IMR-90 (cell line): ENCODE measurements at regions not wholly inside any gene's neighbourhood (a gene's known extent, or its start where the extent isn't known, plus 50 kb on each side); places are given as distances from the start of the nearest gene placed in this dataset.

ENCODE experiments used
- ATAC-seq: fragments of 200-7000 bp; cut with Tn5 transposase; 2 replicates; pipeline ENCODE4 v1.9.1; 2020; ENCODE audit warnings: low read depth, mild to moderate bottlenecking, moderate library complexity
- BruUV-seq: library from RNA; stranded (reverse); fragments of 400-500 nt; replicated peaks from 2 replicates; lab custom pipeline; 2021; lab: Mats Ljungman, UMichigan
- CTCF ChIA-PET: fragments of 300-600 bp; formaldehyde crosslinking; extraction: SDS; loops from one replicate; lab custom pipeline; 2021; ENCODE audit warnings: antibody characterized with exemption; lab: Yijun Ruan, JAX
- POLR2A ChIA-PET: fragments of 300-600 bp; sonication (Branson Sonifier 250); formaldehyde crosslinking; loops from one replicate; lab custom pipeline; 2022; ENCODE audit warnings: antibody characterized with exemption; ENCODE audit not compliant: unreplicated experiment; lab: Charles Lee
- DNase-seq: peaks from one replicate; pipeline ENCODE4 v3.0.0; 2013
- H2AFZ ChIP-seq: replicated peaks from 2 replicates; pipeline ENCODE3; 2013; ENCODE audit warnings: low read length, mild to moderate bottlenecking; ENCODE audit not compliant: poor library complexity
- H2AK5ac ChIP-seq: 2 replicates; pipeline ENCODE4 v1.6.1; 2013; ENCODE audit warnings: low read depth, low read length, inconsistent platforms
- H2AK9ac ChIP-seq: replicated peaks from 2 replicates; pipeline ENCODE3; 2013; ENCODE audit warnings: mild to moderate bottlenecking, low read depth, low read length, moderate library complexity; ENCODE audit not compliant: poor library complexity
- H2BK120ac ChIP-seq: 2 replicates; pipeline ENCODE4 v1.6.1; 2013; ENCODE audit warnings: low read depth, low read length, inconsistent platforms
- H2BK15ac ChIP-seq: 3 replicates; pipeline ENCODE4 v1.6.1; 2013; ENCODE audit warnings: low read depth, low read length, inconsistent platforms
- H2BK20ac ChIP-seq: 2 replicates; pipeline ENCODE4 v1.6.1; 2013; ENCODE audit warnings: low read depth, mild to moderate bottlenecking, inconsistent platforms, low read length, moderate library complexity
- H2BK5ac ChIP-seq: 2 replicates; pipeline ENCODE4 v1.6.1; 2013; ENCODE audit warnings: mild to moderate bottlenecking, low read depth, low read length, inconsistent platforms; ENCODE audit not compliant: poor library complexity, severe bottlenecking
- H3K14ac ChIP-seq: replicated peaks from 2 replicates; pipeline ENCODE4 v1.6.1; 2013; ENCODE audit warnings: low read depth, low read length, inconsistent platforms
- H3K18ac ChIP-seq: 2 replicates; pipeline ENCODE4 v1.6.1; 2013; ENCODE audit warnings: low read depth, low read length, control low read depth
- H3K23ac ChIP-seq: 2 replicates; pipeline ENCODE4 v1.6.1; 2013; ENCODE audit warnings: low read depth, low read length, inconsistent platforms
- H3K27ac ChIP-seq: 2 replicates; pipeline ENCODE4 v1.5.1; 2013; ENCODE audit warnings: mild to moderate bottlenecking, control low read depth, low read length; ENCODE audit not compliant: insufficient read depth
- H3K27me3 ChIP-seq: 2 replicates; pipeline ENCODE4 v1.6.1; 2013; ENCODE audit warnings: low read length; ENCODE audit not compliant: control insufficient read depth, insufficient read depth
- H3K36me3 ChIP-seq: 2 replicates; pipeline ENCODE4 v1.6.1; 2013; ENCODE audit warnings: low read length, mixed read lengths; ENCODE audit not compliant: control insufficient read depth, insufficient read depth
- H3K4ac ChIP-seq: 2 replicates; pipeline ENCODE4 v1.6.1; 2013; ENCODE audit warnings: low read depth, low read length, inconsistent platforms
- H3K4me1 ChIP-seq: 2 replicates; pipeline ENCODE4 v1.6.1; 2013; ENCODE audit warnings: low read length, mixed read lengths; ENCODE audit not compliant: control insufficient read depth, insufficient read depth
- H3K4me2 ChIP-seq: 2 replicates; pipeline ENCODE4 v1.6.1; 2013; ENCODE audit warnings: low read depth, mild to moderate bottlenecking, control low read depth, low read length, moderate library complexity
- H3K4me3 ChIP-seq: 2 replicates; pipeline ENCODE4 v1.5.1; 2013; ENCODE audit warnings: low read depth, mild to moderate bottlenecking, control low read depth, low read length, moderate library complexity; ENCODE audit not compliant: insufficient read depth
- H3K56ac ChIP-seq: 2 replicates; pipeline ENCODE4 v1.6.1; 2013; ENCODE audit warnings: low read length, inconsistent platforms; ENCODE audit not compliant: insufficient read depth; ENCODE audit errors: extremely low read depth
- H3K79me1 ChIP-seq, 2 experiments: 2 replicates each; pipeline ENCODE4 v1.6.1; 2013; ENCODE audit warnings: low read length in 2 of 2, inconsistent platforms in 1 of 2, low read depth in 1 of 2
- H3K9ac ChIP-seq: 2 replicates; pipeline ENCODE4 v1.6.1; 2013; ENCODE audit warnings: low read depth, low read length, control low read depth
- H3K9me1 ChIP-seq: 2 replicates; pipeline ENCODE4 v1.6.1; 2013; ENCODE audit warnings: low read length, inconsistent platforms; ENCODE audit not compliant: insufficient read depth
- H3K9me3 ChIP-seq: 2 replicates; pipeline ENCODE4 v1.6.1; 2013; ENCODE audit warnings: low read length; ENCODE audit not compliant: control insufficient read depth, insufficient read depth
- H4K20me1 ChIP-seq: 2 replicates; pipeline ENCODE4 v1.6.1; 2013; ENCODE audit warnings: low read length, inconsistent platforms; ENCODE audit not compliant: insufficient read depth
- H4K5ac ChIP-seq: 2 replicates; pipeline ENCODE4 v1.6.1; 2013; ENCODE audit warnings: mild to moderate bottlenecking, low read depth, low read length, control low read depth
- H4K8ac ChIP-seq, 2 experiments: 2 replicates each; pipeline ENCODE4 v1.6.1; 2013; ENCODE audit warnings: low read depth in 2 of 2, low read length in 2 of 2, control low read depth in 1 of 2, inconsistent platforms in 1 of 2
- H4K91ac ChIP-seq: 2 replicates; pipeline ENCODE4 v1.6.1; 2013; ENCODE audit warnings: low read depth, low read length, inconsistent platforms; ENCODE audit not compliant: insufficient read depth
- BHLHE40 ChIP-seq: fragments of 150-350 bp; IDR thresholded peaks from 2 replicates; pipeline ENCODE4 v1.6.1; 2016; ENCODE audit warnings: mild to moderate bottlenecking, low read depth, low read length
- CEBPB ChIP-seq: IDR thresholded peaks from 2 replicates; pipeline ENCODE4 v1.6.1; 2012; ENCODE audit warnings: low read depth, low read length, improper control_type of control experiment
- CHD1 ChIP-seq: IDR thresholded peaks from 2 replicates; pipeline ENCODE4 v1.6.1; 2012; ENCODE audit warnings: low read depth, low read length, improper control_type of control experiment
- FOS ChIP-seq: fragments of 150-350 bp; IDR thresholded peaks from 2 replicates; pipeline ENCODE4 v1.6.1; 2016; ENCODE audit warnings: low read depth, low read length
- MAFK ChIP-seq: IDR thresholded peaks from 2 replicates; pipeline ENCODE4 v1.6.1; 2012; ENCODE audit warnings: low read depth, low read length, improper control_type of control experiment
- MAZ ChIP-seq: IDR thresholded peaks from 2 replicates; pipeline ENCODE4 v1.6.1; 2012; ENCODE audit warnings: low read depth, mild to moderate bottlenecking, low read length, improper control_type of control experiment, moderate library complexity, borderline replicate concordance
- MXI1 ChIP-seq: IDR thresholded peaks from 2 replicates; pipeline ENCODE4 v1.6.1; 2012; ENCODE audit warnings: low read depth, mild to moderate bottlenecking, low read length, moderate library complexity, borderline replicate concordance
- NFE2L2 ChIP-seq: fragments of 150-350 bp; IDR thresholded peaks from 2 replicates; pipeline ENCODE4 v1.6.1; 2016; ENCODE audit warnings: low read depth, mild to moderate bottlenecking, low read length
- POLR2A ChIP-seq: IDR thresholded peaks from 2 replicates; pipeline ENCODE4 v1.6.1; 2012; ENCODE audit warnings: mild to moderate bottlenecking, low read depth, low read length
- RAD21 ChIP-seq: IDR thresholded peaks from 2 replicates; pipeline ENCODE4 v1.6.1; 2012; ENCODE audit warnings: low read length, improper control_type of control experiment
- RCOR1 ChIP-seq: IDR thresholded peaks from 2 replicates; pipeline ENCODE4 v1.6.1; 2012; ENCODE audit warnings: mild to moderate bottlenecking, low read length, improper control_type of control experiment; ENCODE audit not compliant: insufficient replicate concordance
- RFX5 ChIP-seq: IDR thresholded peaks from 2 replicates; pipeline ENCODE4 v1.8.0; 2012; ENCODE audit warnings: low read depth, mild to moderate bottlenecking, low read length, moderate library complexity
- SMC3 ChIP-seq: fragments of 150-350 bp; IDR thresholded peaks from 2 replicates; pipeline ENCODE4 v1.6.1; 2016; ENCODE audit warnings: low read depth, mild to moderate bottlenecking, antibody characterized with exemption, low read length, moderate library complexity
- dilution Hi-C: fragments of 300-500 bp; cut with HindIII; formaldehyde crosslinking; loops from one replicate; pipeline ENCODE4 v1.14.3; 2018; ENCODE audit warnings: low sequenced_read_pairs; ENCODE audit not compliant: unreplicated experiment
- in situ Hi-C: fragments of 300-500 bp; cut with MboI; formaldehyde crosslinking; loops from 3 replicates; pipeline ENCODE4 v1.14.3; 2019; ENCODE audit warnings: low sequenced_read_pairs, inconsistent platforms, mixed read lengths
- intact Hi-C: fragments of 100-400 bp; cut with micrococcal nuclease; formaldehyde crosslinking; loops from 2 replicates; pipeline ENCODE4 v1.10.0; 2022
- TF ChIP-seq, protein P1 (sequence below): fragments of 150-350 bp; IDR thresholded peaks from 2 replicates; pipeline ENCODE4 v1.6.1; 2016; ENCODE audit warnings: low read depth, mild to moderate bottlenecking, low read length, moderate library complexity, borderline replicate concordance
- TF ChIP-seq, protein P2 (sequence below): conservative IDR thresholded peaks from 2 replicates; pipeline ENCODE4 v1.5.1; 2012; ENCODE audit warnings: mild to moderate bottlenecking, low read depth, low read length, improper control_type of control experiment
- TF ChIP-seq, protein P3 (sequence below): fragments of 150-350 bp; IDR thresholded peaks from 2 replicates; pipeline ENCODE4 v1.6.1; 2017; ENCODE audit warnings: mild to moderate bottlenecking, antibody characterized with exemption, low read length, low read depth

DNA sequence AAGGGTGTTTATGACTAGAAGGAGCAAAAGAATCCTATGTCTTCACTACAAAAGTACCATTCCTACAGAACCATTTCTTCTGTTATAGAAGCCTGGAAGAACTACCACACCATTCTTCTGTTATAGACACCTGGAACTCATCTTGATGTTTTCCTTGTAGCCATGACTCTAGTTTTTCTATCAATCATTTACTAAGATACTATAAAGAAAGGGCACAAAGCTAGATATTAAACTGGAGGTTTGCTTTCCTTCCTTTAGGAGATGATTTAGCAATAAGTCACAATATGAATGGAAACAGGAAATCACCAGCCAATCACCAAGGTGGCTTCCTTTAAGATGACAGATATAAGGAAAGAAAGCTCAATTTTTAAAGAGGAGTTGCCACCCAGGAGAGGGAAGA is 100.3 kb upstream of the NEUROD1 start:
- Histone ChIP-seq H3K9me1 (no peaks in the 10 kb centered on the region), H3K4me2 (no peak overlapping the region; the same call in 1 of the 2 replicates), H4K20me1 (no peaks in the 10 kb centered on the region), H2BK120ac (peak overlapping the region; percentile 75), H2BK20ac (peak overlapping the region; percentile 61; the same call in 1 of the 2 replicates), H4K91ac (no peak overlapping the region), H3K56ac (no peak overlapping the region), H2AK9ac (no peak overlapping the region), H2BK5ac (peak overlapping the region; percentile 52), H3K9me3 (no peaks in the 10 kb centered on the region), H3K14ac (peak overlapping the region; percentile 51; the same call in 1 of the 2 replicates), H2BK15ac (peak overlapping the region; percentile 55; the same call in 1 of the 3 replicates), H4K5ac (peak overlapping the region; percentile 55; the same call in 1 of the 2 replicates), H3K4me1 (peaks cover 12% of the 10 kb centered on the region; the same call in 1 of the 2 replicates), H3K4me3 (no peak overlapping the region), H2AFZ (no peak overlapping the region), H3K27ac (no peak overlapping the region), H3K4ac (peak overlapping the region; percentile 4; the same call in 1 of the 2 replicates), H3K23ac (no peak overlapping the region), H3K18ac (peak overlapping the region; percentile 54; the same call in 1 of the 2 replicates), H3K27me3 (no peaks in the 10 kb centered on the region), H2AK5ac (no peak overlapping the region), H3K79me1 (no peaks in the 10 kb centered on the region), H4K8ac (peak overlapping the region in 1 of 2 experiments; percentile 19; a peak in 2 of 4 replicates), H3K36me3 (no peaks in the 10 kb centered on the region), H3K9ac (no peak overlapping the region)
- TF ChIP-seq RCOR1: no peak
- TF ChIP-seq, protein P1, sequence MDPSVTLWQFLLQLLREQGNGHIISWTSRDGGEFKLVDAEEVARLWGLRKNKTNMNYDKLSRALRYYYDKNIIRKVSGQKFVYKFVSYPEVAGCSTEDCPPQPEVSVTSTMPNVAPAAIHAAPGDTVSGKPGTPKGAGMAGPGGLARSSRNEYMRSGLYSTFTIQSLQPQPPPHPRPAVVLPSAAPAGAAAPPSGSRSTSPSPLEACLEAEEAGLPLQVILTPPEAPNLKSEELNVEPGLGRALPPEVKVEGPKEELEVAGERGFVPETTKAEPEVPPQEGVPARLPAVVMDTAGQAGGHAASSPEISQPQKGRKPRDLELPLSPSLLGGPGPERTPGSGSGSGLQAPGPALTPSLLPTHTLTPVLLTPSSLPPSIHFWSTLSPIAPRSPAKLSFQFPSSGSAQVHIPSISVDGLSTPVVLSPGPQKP: no peak
- no peak for TF ChIP-seq CHD1
- no peak for TF ChIP-seq RAD21
- TF ChIP-seq, protein P2, sequence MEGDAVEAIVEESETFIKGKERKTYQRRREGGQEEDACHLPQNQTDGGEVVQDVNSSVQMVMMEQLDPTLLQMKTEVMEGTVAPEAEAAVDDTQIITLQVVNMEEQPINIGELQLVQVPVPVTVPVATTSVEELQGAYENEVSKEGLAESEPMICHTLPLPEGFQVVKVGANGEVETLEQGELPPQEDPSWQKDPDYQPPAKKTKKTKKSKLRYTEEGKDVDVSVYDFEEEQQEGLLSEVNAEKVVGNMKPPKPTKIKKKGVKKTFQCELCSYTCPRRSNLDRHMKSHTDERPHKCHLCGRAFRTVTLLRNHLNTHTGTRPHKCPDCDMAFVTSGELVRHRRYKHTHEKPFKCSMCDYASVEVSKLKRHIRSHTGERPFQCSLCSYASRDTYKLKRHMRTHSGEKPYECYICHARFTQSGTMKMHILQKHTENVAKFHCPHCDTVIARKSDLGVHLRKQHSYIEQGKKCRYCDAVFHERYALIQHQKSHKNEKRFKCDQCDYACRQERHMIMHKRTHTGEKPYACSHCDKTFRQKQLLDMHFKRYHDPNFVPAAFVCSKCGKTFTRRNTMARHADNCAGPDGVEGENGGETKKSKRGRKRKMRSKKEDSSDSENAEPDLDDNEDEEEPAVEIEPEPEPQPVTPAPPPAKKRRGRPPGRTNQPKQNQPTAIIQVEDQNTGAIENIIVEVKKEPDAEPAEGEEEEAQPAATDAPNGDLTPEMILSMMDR: no peak
- no peak for TF ChIP-seq SMC3
- TF ChIP-seq FOS: no peak
- no peak for TF ChIP-seq CEBPB
- no peak for TF ChIP-seq MAZ
- TF ChIP-seq MXI1: no peak
- TF ChIP-seq, protein P3, sequence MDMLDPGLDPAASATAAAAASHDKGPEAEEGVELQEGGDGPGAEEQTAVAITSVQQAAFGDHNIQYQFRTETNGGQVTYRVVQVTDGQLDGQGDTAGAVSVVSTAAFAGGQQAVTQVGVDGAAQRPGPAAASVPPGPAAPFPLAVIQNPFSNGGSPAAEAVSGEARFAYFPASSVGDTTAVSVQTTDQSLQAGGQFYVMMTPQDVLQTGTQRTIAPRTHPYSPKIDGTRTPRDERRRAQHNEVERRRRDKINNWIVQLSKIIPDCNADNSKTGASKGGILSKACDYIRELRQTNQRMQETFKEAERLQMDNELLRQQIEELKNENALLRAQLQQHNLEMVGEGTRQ: no peak
- no peak for TF ChIP-seq POLR2A
- no peak for TF ChIP-seq RFX5
- no peak for TF ChIP-seq MAFK
- no peak for TF ChIP-seq BHLHE40
- TF ChIP-seq NFE2L2: no peak
- POLR2A ChIA-PET: interaction anchor here (0.6 to 0.8 kb wide), 2 partner anchors 85 to 588 kb away, joined by 3 read pairs; no protein-coding TSS in a partner anchor
- no peak for DNase-seq
- intact Hi-C loops (no loop called here), dilution Hi-C loops (no loop called here), in situ Hi-C loops (no loop called here)
- ATAC-seq: no peak
- CTCF ChIA-PET: interaction anchor here (1.4 kb wide), 1 partner anchor 15 kb away, joined by 3 read pairs; no protein-coding TSS in a partner anchor
- no TSS peak for BruUV-seq
